Esophagus muscularis mucosa (tissue), 4 donors: ENCODE measurements at regions not wholly inside any gene's neighbourhood (a gene's known extent, or its start where the extent isn't known, plus 50 kb on each side); places are given as distances from the start of the nearest gene placed in this dataset.

ENCODE experiments used
- DNase-seq: peaks from one replicate; pipeline ENCODE4 v3.0.0-alpha.2; 2017; ENCODE audit errors: extremely low spot score
- H3K27ac ChIP-seq, 4 donors: fragments of 200-600 bp; sonication (generic); replicated peaks in 1 of 4; 1 replicate in 3 of 4; 2 replicates in 1 of 4; pipeline ENCODE4 v1.5.1; 2016 to 2019; ENCODE audit warnings: mild to moderate bottlenecking in 1 of 4
- H3K27me3 ChIP-seq, 4 donors: fragments of 200-600 bp; sonication (generic); one replicate each; pipeline versions ENCODE4 v1.5.1 to v1.6.0; 2016 to 2019
- H3K36me3 ChIP-seq, 4 donors: fragments of 200-600 bp; sonication (generic); one replicate each; pipeline ENCODE4 v1.5.1; 2016 to 2019
- H3K4me1 ChIP-seq, 4 donors: fragments of 200-600 bp; sonication (generic); one replicate each; pipeline ENCODE4 v1.5.1; 2016 to 2019
- H3K4me3 ChIP-seq, 4 donors: fragments of 200-600 bp; sonication (generic); 1 replicate in 2 of 4; 2 replicates in 2 of 4; pipeline ENCODE4 v1.5.1; 2016 to 2019; ENCODE audit warnings: mild to moderate bottlenecking in 4 of 4, moderate library complexity in 1 of 4
- H3K9me3 ChIP-seq, 4 donors: fragments of 200-600 bp; sonication (generic); 1 replicate in 3 of 4; 2 replicates in 1 of 4; pipeline ENCODE4 v1.5.1; 2016 to 2019
- EP300 ChIP-seq: sonication (generic); formaldehyde crosslinking; IDR thresholded peaks from one replicate; pipeline ENCODE4 v1.6.1; 2017; ENCODE audit warnings: antibody characterized with exemption
- POLR2A ChIP-seq: fragments of 450-650 bp; IDR thresholded peaks from one replicate; pipeline ENCODE4 v1.6.1; 2017; ENCODE audit warnings: antibody characterized with exemption, moderate library complexity, mild to moderate bottlenecking, low read depth
- POLR2AphosphoS5 ChIP-seq, 2 donors: sonication (generic); formaldehyde crosslinking; IDR thresholded peaks; one replicate each; pipeline ENCODE4 v1.6.1; 2017; ENCODE audit warnings: antibody characterized with exemption in 2 of 2
- WGBS: methylation state at CpG from one replicate; pipeline ENCODE4 v1.1.5; 2018; 5-methylcytosine and 5-hydroxymethylcytosine counted together
- intact Hi-C: fragments of 100-400 bp; cut with DNase I; formaldehyde crosslinking; loops from one replicate; pipeline ENCODE4 v1.15.1; 2023
- TF ChIP-seq, protein P1 (sequence below), 3 experiments: fragments of 200-600 bp in 2 of 3; fragments of 450-650 bp in 1 of 3; sonication (generic) in 2 of 3; IDR thresholded peaks; one replicate each; pipeline ENCODE4 v1.5.1; 2017 to 2019; ENCODE audit warnings: antibody characterized with exemption in 3 of 3, mild to moderate bottlenecking in 2 of 3, moderate library complexity in 1 of 3

- DNase-seq: no peak
- TF ChIP-seq POLR2AphosphoS5 (IDR thresholded peaks at IDR 0.05) (no peak), POLR2A (no peak), EP300 (no peak)
- TF ChIP-seq, protein P1, sequence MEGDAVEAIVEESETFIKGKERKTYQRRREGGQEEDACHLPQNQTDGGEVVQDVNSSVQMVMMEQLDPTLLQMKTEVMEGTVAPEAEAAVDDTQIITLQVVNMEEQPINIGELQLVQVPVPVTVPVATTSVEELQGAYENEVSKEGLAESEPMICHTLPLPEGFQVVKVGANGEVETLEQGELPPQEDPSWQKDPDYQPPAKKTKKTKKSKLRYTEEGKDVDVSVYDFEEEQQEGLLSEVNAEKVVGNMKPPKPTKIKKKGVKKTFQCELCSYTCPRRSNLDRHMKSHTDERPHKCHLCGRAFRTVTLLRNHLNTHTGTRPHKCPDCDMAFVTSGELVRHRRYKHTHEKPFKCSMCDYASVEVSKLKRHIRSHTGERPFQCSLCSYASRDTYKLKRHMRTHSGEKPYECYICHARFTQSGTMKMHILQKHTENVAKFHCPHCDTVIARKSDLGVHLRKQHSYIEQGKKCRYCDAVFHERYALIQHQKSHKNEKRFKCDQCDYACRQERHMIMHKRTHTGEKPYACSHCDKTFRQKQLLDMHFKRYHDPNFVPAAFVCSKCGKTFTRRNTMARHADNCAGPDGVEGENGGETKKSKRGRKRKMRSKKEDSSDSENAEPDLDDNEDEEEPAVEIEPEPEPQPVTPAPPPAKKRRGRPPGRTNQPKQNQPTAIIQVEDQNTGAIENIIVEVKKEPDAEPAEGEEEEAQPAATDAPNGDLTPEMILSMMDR (IDR thresholded peaks at IDR 0.05): no peak
- H3K27me3 ChIP-seq: peaks cover 0 to 5% (median 0%) of the 10 kb centered on the region in 4 donors
- H3K9me3 ChIP-seq: no peaks in the 10 kb centered on the region
- no peak overlapping the region for H3K4me3 ChIP-seq
- H3K4me1 ChIP-seq: peaks cover 0 to 5% (median 3%) of the 10 kb centered on the region in 4 donors
- H3K36me3 ChIP-seq: no peaks in the 10 kb centered on the region
- intact Hi-C loops: no loop called here
- H3K27ac ChIP-seq: no peak overlapping the region
- WGBS: 73% methylated on average over 26 of the region's 33 CpGs
These were observed 129.9 kb downstream of the CTTN start for GRCh38 chr11:70528046-70528793.

- H3K4me1 ChIP-seq: peaks cover 0 to 5% (median 3%) of the 10 kb centered on the region in 4 donors
- no peaks in the 10 kb centered on the region for H3K9me3 ChIP-seq
- intact Hi-C loops: no loop called here
- TF ChIP-seq EP300: no peak
- TF ChIP-seq POLR2AphosphoS5 (IDR thresholded peaks at IDR 0.05): no peak
- TF ChIP-seq, protein P1 (IDR thresholded peaks at IDR 0.05): no peak
- no peak for TF ChIP-seq POLR2A
- no peak overlapping the region for H3K4me3 ChIP-seq
- H3K27ac ChIP-seq: no peak overlapping the region
- H3K27me3 ChIP-seq: peaks cover 0 to 1% (median 0%) of the 10 kb centered on the region in 4 donors
- no peaks in the 10 kb centered on the region for H3K36me3 ChIP-seq
- no peak for DNase-seq
- WGBS: 98% methylated on average over 9 of the region's 18 CpGs
These were observed 130.7 kb downstream of the CTTN start for GRCh38 chr11:70528794-70529580.

GRCh38 chr11:70530010-70530409 is 131.7 kb downstream of the CTTN start:
- 89% methylated on average over 10 of the region's 10 CpGs for WGBS
- no peak for TF ChIP-seq POLR2A
- no peak for TF ChIP-seq POLR2AphosphoS5 (IDR thresholded peaks at IDR 0.05)
- Histone ChIP-seq H3K27me3 (no peaks in the 10 kb centered on the region), H3K27ac (no peak overlapping the region), H3K9me3 (no peaks in the 10 kb centered on the region), H3K4me3 (no peak overlapping the region), H3K4me1 (peaks cover 0 to 3% (median 0%) of the 10 kb centered on the region in 4 donors), H3K36me3 (no peaks in the 10 kb centered on the region)
- intact Hi-C loops: no loop called here
- DNase-seq: no peak

DNA sequence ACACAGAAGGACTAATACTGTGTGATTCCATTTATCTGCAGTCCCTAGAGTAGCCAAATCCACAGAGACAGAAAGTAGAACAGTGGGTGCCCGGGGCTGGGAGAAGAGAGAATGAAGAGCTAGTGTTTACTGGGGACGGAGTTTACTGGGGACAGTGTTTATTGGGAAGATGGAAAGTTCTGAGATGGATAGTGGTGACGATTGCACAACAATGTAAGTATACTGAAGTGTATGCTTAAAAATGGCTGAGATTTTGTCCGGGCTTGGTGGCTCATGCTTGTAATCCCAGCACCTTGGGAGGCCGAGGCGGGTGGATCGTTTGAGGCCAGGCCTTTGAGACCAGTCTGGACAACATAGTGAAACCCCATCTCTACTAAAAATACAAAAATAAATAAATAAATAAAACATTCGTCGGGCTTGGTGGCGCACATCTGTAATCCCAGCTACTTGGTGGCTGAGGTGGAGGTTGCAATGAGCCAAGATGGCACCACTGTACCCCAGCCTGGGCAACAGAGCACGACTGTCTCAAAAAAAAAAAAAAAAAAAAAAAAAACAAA is 132.4 kb downstream of the CTTN start:
- intact Hi-C loops: no loop called here
- no peak for TF ChIP-seq EP300
- no peak for TF ChIP-seq POLR2A
- TF ChIP-seq POLR2AphosphoS5 (IDR thresholded peaks at IDR 0.05): no peak
- TF ChIP-seq, protein P1 (IDR thresholded peaks at IDR 0.05): no peak
- DNase-seq: no peak
- Histone ChIP-seq H3K36me3 (no peaks in the 10 kb centered on the region), H3K27me3 (no peaks in the 10 kb centered on the region), H3K9me3 (no peaks in the 10 kb centered on the region), H3K4me1 (no peaks in the 10 kb centered on the region), H3K27ac (no peak overlapping the region), H3K4me3 (no peak overlapping the region)
- 93% methylated on average over 11 of the region's 11 CpGs for WGBS
